ENCODE measurements at regions not wholly inside any gene's neighbourhood (a gene's known extent, or its start where the extent isn't known, plus 50 kb on each side); places are given as distances from the start of the nearest gene placed in this dataset.

DNA sequence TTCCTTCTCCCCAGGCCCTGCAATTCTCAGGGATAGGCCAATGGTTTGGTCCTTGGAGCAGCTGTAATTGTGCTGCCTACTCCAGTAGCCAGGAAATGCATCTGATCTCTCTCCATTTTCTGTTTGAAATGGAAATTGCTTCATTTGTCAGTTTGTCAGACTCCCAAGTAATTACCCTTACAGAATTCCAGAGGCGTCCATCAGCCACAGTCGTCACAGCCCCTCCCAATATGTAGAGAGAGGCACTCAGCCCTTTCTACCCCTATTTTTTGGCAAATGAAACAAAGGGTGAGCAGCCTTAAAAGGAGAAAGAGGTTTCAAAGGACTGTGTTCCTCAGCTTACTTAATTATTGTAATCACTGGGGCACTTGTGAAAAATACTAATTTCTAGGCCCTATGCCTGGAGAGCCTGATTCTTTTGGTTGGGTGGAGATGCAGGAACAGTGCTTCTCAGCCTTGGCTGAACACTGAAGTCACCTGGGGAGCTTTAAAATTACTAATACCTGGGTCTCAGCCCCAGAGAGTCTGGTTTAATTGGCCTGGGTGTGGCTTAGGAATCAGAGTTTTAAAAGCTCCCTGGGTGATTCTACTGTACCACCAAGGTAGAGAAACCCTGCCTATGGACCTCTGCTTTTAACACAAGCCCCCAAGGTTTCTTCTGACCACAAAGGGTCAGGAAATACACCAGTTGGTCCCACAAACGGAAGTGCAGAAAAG is 190.0 kb downstream of the EMP1 start:
- Histone ChIP-seq H3K27ac (no peak overlapping the region), H3K36me3 (no peaks in the 10 kb centered on the region), H3K4me1 (ENCODE audit: control insufficient read depth in 1 of 2, insufficient read depth in 1 of 2, low read depth in 1 of 2, low read length in 1 of 2) (no peaks in the 10 kb centered on the region), H3K4me3 (ENCODE audit: low read depth in 1 of 2, low read length in 1 of 2) (no peak overlapping the region), H3K9me3 (no peaks in the 10 kb centered on the region), H3K27me3 (peaks cover 5% of the 10 kb centered on the region)
- TF ChIP-seq, protein P1, sequence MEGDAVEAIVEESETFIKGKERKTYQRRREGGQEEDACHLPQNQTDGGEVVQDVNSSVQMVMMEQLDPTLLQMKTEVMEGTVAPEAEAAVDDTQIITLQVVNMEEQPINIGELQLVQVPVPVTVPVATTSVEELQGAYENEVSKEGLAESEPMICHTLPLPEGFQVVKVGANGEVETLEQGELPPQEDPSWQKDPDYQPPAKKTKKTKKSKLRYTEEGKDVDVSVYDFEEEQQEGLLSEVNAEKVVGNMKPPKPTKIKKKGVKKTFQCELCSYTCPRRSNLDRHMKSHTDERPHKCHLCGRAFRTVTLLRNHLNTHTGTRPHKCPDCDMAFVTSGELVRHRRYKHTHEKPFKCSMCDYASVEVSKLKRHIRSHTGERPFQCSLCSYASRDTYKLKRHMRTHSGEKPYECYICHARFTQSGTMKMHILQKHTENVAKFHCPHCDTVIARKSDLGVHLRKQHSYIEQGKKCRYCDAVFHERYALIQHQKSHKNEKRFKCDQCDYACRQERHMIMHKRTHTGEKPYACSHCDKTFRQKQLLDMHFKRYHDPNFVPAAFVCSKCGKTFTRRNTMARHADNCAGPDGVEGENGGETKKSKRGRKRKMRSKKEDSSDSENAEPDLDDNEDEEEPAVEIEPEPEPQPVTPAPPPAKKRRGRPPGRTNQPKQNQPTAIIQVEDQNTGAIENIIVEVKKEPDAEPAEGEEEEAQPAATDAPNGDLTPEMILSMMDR (IDR thresholded peaks at IDR 0.05): no peak

DNA sequence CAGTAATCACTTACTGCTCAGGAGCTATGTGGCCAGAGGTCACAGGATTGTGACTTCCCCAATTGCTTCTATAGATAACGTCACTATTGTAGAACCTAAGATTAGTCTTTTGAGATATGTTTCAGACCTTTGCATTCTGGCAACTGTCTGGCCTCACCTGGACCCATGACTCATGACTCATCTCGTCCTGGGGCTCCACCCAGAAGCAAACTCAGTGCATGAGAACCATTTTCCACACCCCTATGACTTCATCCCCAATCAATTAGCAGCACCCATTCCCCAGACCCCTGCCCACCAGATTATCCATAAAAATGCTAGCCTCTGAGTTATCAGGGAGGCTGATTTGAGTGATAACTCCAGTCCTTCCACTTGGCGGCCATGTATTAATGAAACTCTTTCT is 186.9 kb downstream of the EMP1 start:
- H3K27me3 ChIP-seq: peaks cover 13% of the 10 kb centered on the region
- TF ChIP-seq, protein P1 (IDR thresholded peaks at IDR 0.05): no peak
- H3K27ac ChIP-seq: no peak overlapping the region
- no peaks in the 10 kb centered on the region for H3K9me3 ChIP-seq
- H3K4me3 ChIP-seq (ENCODE audit: low read depth in 1 of 2, low read length in 1 of 2): no peak overlapping the region
- H3K36me3 ChIP-seq: no peaks in the 10 kb centered on the region
- no peaks in the 10 kb centered on the region for H3K4me1 ChIP-seq (ENCODE audit: control insufficient read depth in 1 of 2, insufficient read depth in 1 of 2, low read depth in 1 of 2, low read length in 1 of 2)

DNA sequence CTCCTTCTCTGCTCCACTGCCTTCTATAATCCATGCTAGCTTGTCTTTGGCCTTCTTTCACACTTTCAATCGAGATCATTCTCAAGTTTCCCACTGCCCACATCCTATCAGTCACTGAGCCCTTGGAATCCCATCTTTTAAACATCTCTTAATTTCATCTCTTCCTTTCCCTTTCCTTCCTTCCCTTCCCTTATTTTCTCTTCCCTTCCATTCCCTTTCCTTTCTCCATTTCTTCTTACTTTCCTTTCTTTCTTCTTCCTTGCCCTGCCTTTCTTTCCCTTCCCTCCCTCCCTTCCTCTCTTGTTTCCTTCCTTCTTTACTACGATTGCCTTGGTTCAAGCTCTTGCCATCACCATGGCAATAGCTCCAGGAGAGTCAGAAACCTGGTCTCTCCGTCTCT is 183.8 kb downstream of the EMP1 start:
- Histone ChIP-seq H3K4me1 (ENCODE audit: control insufficient read depth in 1 of 2, insufficient read depth in 1 of 2, low read depth in 1 of 2, low read length in 1 of 2) (no peaks in the 10 kb centered on the region), H3K27ac (no peak overlapping the region), H3K27me3 (peaks cover 13% of the 10 kb centered on the region), H3K4me3 (ENCODE audit: low read depth in 1 of 2, low read length in 1 of 2) (no peak overlapping the region), H3K9me3 (no peaks in the 10 kb centered on the region), H3K36me3 (no peaks in the 10 kb centered on the region)
- TF ChIP-seq, protein P1 (IDR thresholded peaks at IDR 0.05): no peak

DNA sequence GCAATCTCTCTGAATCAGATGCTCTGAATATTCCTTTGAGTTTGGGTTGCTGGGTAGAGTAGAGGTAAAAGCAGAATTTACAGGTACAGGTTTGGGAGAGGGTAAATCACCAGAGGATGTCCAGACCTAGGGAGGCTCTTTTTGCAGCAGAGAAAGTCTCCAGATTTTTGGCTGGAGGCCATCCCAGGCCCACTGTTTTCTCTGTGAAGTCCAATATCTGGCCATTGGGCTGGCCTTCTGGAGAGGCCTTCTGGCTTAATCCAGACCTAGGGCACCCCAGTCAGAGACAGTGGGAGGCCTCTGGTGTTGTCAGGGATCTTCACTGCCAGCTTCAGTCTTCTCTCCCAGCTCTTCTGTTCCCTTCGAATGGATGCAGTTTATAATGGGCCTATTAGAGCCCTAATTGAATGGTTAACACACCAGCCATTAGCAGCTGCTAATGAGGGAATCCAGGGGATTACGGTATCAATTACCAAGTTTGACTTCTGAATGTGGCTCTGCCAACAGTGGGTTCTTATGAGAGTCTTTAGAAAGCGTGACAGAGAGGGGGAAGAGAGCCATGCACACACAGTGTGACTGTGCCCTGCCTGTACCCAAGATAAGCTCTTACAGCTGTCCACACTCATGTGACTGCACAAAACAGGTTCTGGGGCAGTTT is 183.1 kb downstream of the EMP1 start:
- no peaks in the 10 kb centered on the region for H3K9me3 ChIP-seq
- H3K27me3 ChIP-seq: peaks cover 13% of the 10 kb centered on the region
- H3K4me1 ChIP-seq (ENCODE audit: control insufficient read depth in 1 of 2, insufficient read depth in 1 of 2, low read depth in 1 of 2, low read length in 1 of 2): no peaks in the 10 kb centered on the region
- H3K4me3 ChIP-seq (ENCODE audit: low read depth in 1 of 2, low read length in 1 of 2): no peak overlapping the region
- H3K36me3 ChIP-seq: no peaks in the 10 kb centered on the region
- no peak overlapping the region for H3K27ac ChIP-seq
- TF ChIP-seq, protein P1 (IDR thresholded peaks at IDR 0.05): no peak

DNA sequence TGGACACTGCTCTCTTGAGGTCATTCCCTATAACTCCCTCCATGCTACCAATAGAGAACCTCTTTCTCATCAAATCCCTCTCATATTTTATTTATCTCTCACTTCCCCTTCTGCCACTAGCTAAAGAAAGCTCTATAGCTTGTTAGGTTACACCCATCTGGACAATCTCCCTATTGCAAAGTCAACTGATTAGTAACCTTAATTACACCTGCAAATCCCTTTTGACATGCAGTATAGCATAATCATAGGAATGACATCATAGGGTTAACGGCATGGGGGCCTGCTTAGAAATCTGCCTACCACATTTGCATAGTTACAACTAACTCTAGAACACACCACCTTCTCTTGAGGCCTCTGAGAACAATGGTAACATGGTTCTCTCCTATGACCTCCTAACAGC is 181.2 kb downstream of the EMP1 start:
- Histone ChIP-seq H3K9me3 (no peaks in the 10 kb centered on the region), H3K27me3 (peaks cover 13% of the 10 kb centered on the region), H3K36me3 (no peaks in the 10 kb centered on the region), H3K27ac (no peak overlapping the region), H3K4me3 (ENCODE audit: low read depth in 1 of 2, low read length in 1 of 2) (no peak overlapping the region), H3K4me1 (ENCODE audit: control insufficient read depth in 1 of 2, insufficient read depth in 1 of 2, low read depth in 1 of 2, low read length in 1 of 2) (no peaks in the 10 kb centered on the region)
- TF ChIP-seq, protein P1 (IDR thresholded peaks at IDR 0.05): no peak
